ENCODE measurements at regions not wholly inside any gene's neighbourhood (a gene's known extent, or its start where the extent isn't known, plus 50 kb on each side); places are given as distances from the start of the nearest gene placed in this dataset.

GRCh38 chr17:6232732-6233101 is 162.5 kb downstream of the WSCD1 start:
- Mint-ChIP-seq H3K4me3 (ENCODE audit: unreplicated experiment) (no peak overlapping the region), H3K27me3 (ENCODE audit: low read depth) (peaks cover 33% of the 10 kb centered on the region), H3K9me3 (ENCODE audit: low read depth) (no peaks in the 10 kb centered on the region), H3K4me1 (ENCODE audit: low read depth) (peaks cover 9% of the 10 kb centered on the region), H3K36me3 (ENCODE audit: low read depth) (no peaks in the 10 kb centered on the region), H3K27ac (ENCODE audit: unreplicated experiment) (no peak overlapping the region)
- no peak for TF ChIP-seq CTCF (IDR thresholded peaks at IDR 0.05)
- no peak for DNase-seq (ENCODE audit: low spot score)

GRCh38 chr17:6231886-6232731 is 161.9 kb downstream of the WSCD1 start:
- Mint-ChIP-seq H3K4me1 (ENCODE audit: low read depth) (peaks cover 9% of the 10 kb centered on the region), H3K4me3 (ENCODE audit: unreplicated experiment) (no peak overlapping the region), H3K27me3 (ENCODE audit: low read depth) (peaks cover 28% of the 10 kb centered on the region), H3K27ac (ENCODE audit: unreplicated experiment) (no peak overlapping the region), H3K36me3 (ENCODE audit: low read depth) (no peaks in the 10 kb centered on the region), H3K9me3 (ENCODE audit: low read depth) (no peaks in the 10 kb centered on the region)
- no peak for TF ChIP-seq CTCF (IDR thresholded peaks at IDR 0.05)
- DNase-seq (ENCODE audit: low spot score) = no peak

GRCh38 chr17:6231465-6231864 is 161.3 kb downstream of the WSCD1 start:
- Mint-ChIP-seq H3K4me3 (ENCODE audit: unreplicated experiment) (no peak overlapping the region), H3K36me3 (ENCODE audit: low read depth) (no peaks in the 10 kb centered on the region), H3K9me3 (ENCODE audit: low read depth) (no peaks in the 10 kb centered on the region), H3K4me1 (ENCODE audit: low read depth) (peaks cover 9% of the 10 kb centered on the region), H3K27ac (ENCODE audit: unreplicated experiment) (no peak overlapping the region), H3K27me3 (ENCODE audit: low read depth) (peaks cover 23% of the 10 kb centered on the region)
- TF ChIP-seq CTCF (IDR thresholded peaks at IDR 0.05) = no peak
- DNase-seq (ENCODE audit: low spot score) = no peak

GRCh38 chr17:6218333-6218732 is 148.2 kb downstream of the WSCD1 start:
- no peak for DNase-seq (ENCODE audit: low spot score)
- no peak for TF ChIP-seq CTCF (IDR thresholded peaks at IDR 0.05)
- no peak overlapping the region for H3K27ac Mint-ChIP-seq (ENCODE audit: unreplicated experiment)
- H3K4me1 Mint-ChIP-seq (ENCODE audit: low read depth) = peaks cover 2% of the 10 kb centered on the region
- no peak overlapping the region for H3K4me3 Mint-ChIP-seq (ENCODE audit: unreplicated experiment)
- H3K9me3 Mint-ChIP-seq (ENCODE audit: low read depth) = peaks cover 12% of the 10 kb centered on the region
- H3K27me3 Mint-ChIP-seq (ENCODE audit: low read depth) = peaks cover 48% of the 10 kb centered on the region
- H3K36me3 Mint-ChIP-seq (ENCODE audit: low read depth) = peaks cover 1% of the 10 kb centered on the region

- Mint-ChIP-seq H3K9me3 (ENCODE audit: low read depth) (no peaks in the 10 kb centered on the region), H3K27ac (ENCODE audit: unreplicated experiment) (no peak overlapping the region), H3K27me3 (ENCODE audit: low read depth) (peaks cover 69% of the 10 kb centered on the region), H3K4me1 (ENCODE audit: low read depth) (no peaks in the 10 kb centered on the region), H3K4me3 (ENCODE audit: unreplicated experiment) (no peak overlapping the region), H3K36me3 (ENCODE audit: low read depth) (no peaks in the 10 kb centered on the region)
- TF ChIP-seq CTCF (IDR thresholded peaks at IDR 0.05) = no peak
- DNase-seq (ENCODE audit: low spot score) = no peak
Measured at GRCh38 chr17:6215071-6216035, 145.2 kb downstream of the WSCD1 start.

Data from chondrocyte (in vitro differentiated cells).